C4-2B (cell line): ENCODE measurements at regions not wholly inside any gene's neighbourhood (a gene's known extent, or its start where the extent isn't known, plus 50 kb on each side); places are given as distances from the start of the nearest gene placed in this dataset.
"Not testable (repeated sequence)": the region's sequence is repeated elsewhere in the genome, so short reads cannot be mapped to it uniquely, and the experiment has no call there.

Experiments used
- H3K27ac ChIP-seq: fragments of 450-650 bp; 2 replicates; pipeline ENCODE4 v1.5.1; 2017

GRCh38 chr1:148679050-148679786 lies 69.4 kb upstream of the NUDT4B start:
- H3K27ac ChIP-seq: peak overlapping the region; percentile 79

GRCh38 chr1:148679787-148680326 lies 68.7 kb upstream of the NUDT4B start:
- H3K27ac ChIP-seq: peak overlapping the region; percentile 79

DNA sequence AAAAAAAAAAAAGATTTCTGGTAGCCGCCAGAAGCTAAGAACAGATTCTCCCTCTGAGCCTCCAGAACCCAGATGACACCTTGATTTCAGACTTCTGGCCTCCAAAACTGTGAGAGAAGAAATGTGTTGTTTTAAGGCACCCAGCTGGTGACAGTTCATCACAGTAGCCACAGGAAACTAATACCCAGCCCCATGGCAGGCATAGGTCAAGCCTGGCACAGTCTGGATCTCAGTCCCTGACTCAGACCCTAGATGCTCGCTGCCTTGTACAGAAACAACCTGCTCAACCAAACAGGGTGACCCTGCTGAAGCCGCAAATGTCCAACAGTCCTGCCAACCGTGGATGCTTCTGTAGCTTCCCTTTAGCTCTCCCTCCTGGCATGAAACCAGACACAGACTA lies 61.8 kb upstream of the NUDT4B start:
- H3K27ac ChIP-seq: not testable (repeated sequence)

GRCh38 chr1:148687376-148687775 lies 61.2 kb upstream of the NUDT4B start:
- not testable (repeated sequence) for H3K27ac ChIP-seq
